ENCODE measurements at regions not wholly inside any gene's neighbourhood (a gene's known extent, or its start where the extent isn't known, plus 50 kb on each side); places are given as distances from the start of the nearest gene placed in this dataset.

GRCh38 chr19:31402529-31403316 lies 53.5 kb upstream of the TSHZ3 start:
- DNase-seq (no peak), ATAC-seq (ENCODE audit: low FRiP score in 2 of 2) (no peak)
- 79 to 82% methylated on average over 7 of the region's 7 CpGs for WGBS, 2 donors
- no peaks in the 10 kb centered on the region for H3K9me3 ChIP-seq
- H3K36me3 ChIP-seq: no peaks in the 10 kb centered on the region
- H3K4me1 ChIP-seq: no peaks in the 10 kb centered on the region
- H3K4me3 ChIP-seq: no peak overlapping the region
- H3K27ac ChIP-seq: no peak overlapping the region
- H3K27me3 ChIP-seq: no peaks in the 10 kb centered on the region
- TF ChIP-seq POLR2AphosphoS5 (IDR thresholded peaks at IDR 0.05): no peak
- no peak for TF ChIP-seq EP300 (IDR thresholded peaks at IDR 0.05)
- TF ChIP-seq POLR2A (IDR thresholded peaks at IDR 0.05): no peak
- TF ChIP-seq CTCF (IDR thresholded peaks at IDR 0.05): no peak

GRCh38 chr19:31406106-31406505 lies 56.9 kb upstream of the TSHZ3 start:
- ATAC-seq (ENCODE audit: low FRiP score in 2 of 2): no peak
- DNase-seq: no peak
- Histone ChIP-seq H3K36me3 (no peaks in the 10 kb centered on the region), H3K9me3 (no peaks in the 10 kb centered on the region), H3K27me3 (no peaks in the 10 kb centered on the region), H3K27ac (no peak overlapping the region), H3K4me3 (no peak overlapping the region), H3K4me1 (no peaks in the 10 kb centered on the region)
- no peak for TF ChIP-seq POLR2AphosphoS5 (IDR thresholded peaks at IDR 0.05)
- no peak for TF ChIP-seq CTCF (IDR thresholded peaks at IDR 0.05)
- TF ChIP-seq EP300 (IDR thresholded peaks at IDR 0.05): no peak
- TF ChIP-seq POLR2A (IDR thresholded peaks at IDR 0.05): no peak
- 86 to 87% methylated on average over 4 of the region's 4 CpGs for WGBS, 2 donors

- 81 to 83% methylated on average over 3 of the region's 3 CpGs for whole genome bisulfite sequencing, 2 donors
- no peaks in the 10 kb centered on the region for H3K9me3 ChIP-seq
- H3K4me1 ChIP-seq: no peaks in the 10 kb centered on the region
- no peak overlapping the region for H3K4me3 ChIP-seq
- no peaks in the 10 kb centered on the region for H3K36me3 ChIP-seq
- TF ChIP-seq POLR2A (IDR thresholded peaks at IDR 0.05): no peak
- TF ChIP-seq EP300 (IDR thresholded peaks at IDR 0.05): no peak
- TF ChIP-seq CTCF (IDR thresholded peaks at IDR 0.05): no peak
- TF ChIP-seq POLR2AphosphoS5 (IDR thresholded peaks at IDR 0.05): no peak
- DNase-seq: no peak
- no peaks in the 10 kb centered on the region for H3K27me3 ChIP-seq
- ATAC-seq (ENCODE audit: low FRiP score in 2 of 2): peak in 1 of 2 donors; percentile 82
- H3K27ac ChIP-seq: no peak overlapping the region
These were observed 59.4 kb upstream of the TSHZ3 start for GRCh38 chr19:31408460-31409124.

- Histone ChIP-seq H3K27me3 (no peaks in the 10 kb centered on the region), H3K4me3 (no peak overlapping the region), H3K9me3 (no peaks in the 10 kb centered on the region), H3K36me3 (no peaks in the 10 kb centered on the region), H3K4me1 (no peaks in the 10 kb centered on the region), H3K27ac (no peak overlapping the region)
- DNase-seq (no peak), ATAC-seq (ENCODE audit: low FRiP score in 2 of 2) (no peak)
- WGBS, 2 donors: 83 to 86% methylated on average over 8 of the region's 8 CpGs
- TF ChIP-seq CTCF (IDR thresholded peaks at IDR 0.05) (no peak), EP300 (IDR thresholded peaks at IDR 0.05) (no peak), POLR2AphosphoS5 (IDR thresholded peaks at IDR 0.05) (no peak), POLR2A (IDR thresholded peaks at IDR 0.05) (no peak)
These were observed 64.1 kb upstream of the TSHZ3 start for GRCh38 chr19:31413353-31413752.

All from upper lobe of left lung (tissue), 6 donors.